ENCODE measurements at regions not wholly inside any gene's neighbourhood (a gene's known extent, or its start where the extent isn't known, plus 50 kb on each side); places are given as distances from the start of the nearest gene placed in this dataset.

GRCh38 chr3:13130464-13131193, 57.4 kb upstream of the IQSEC1 start:
- TF ChIP-seq, protein P1, sequence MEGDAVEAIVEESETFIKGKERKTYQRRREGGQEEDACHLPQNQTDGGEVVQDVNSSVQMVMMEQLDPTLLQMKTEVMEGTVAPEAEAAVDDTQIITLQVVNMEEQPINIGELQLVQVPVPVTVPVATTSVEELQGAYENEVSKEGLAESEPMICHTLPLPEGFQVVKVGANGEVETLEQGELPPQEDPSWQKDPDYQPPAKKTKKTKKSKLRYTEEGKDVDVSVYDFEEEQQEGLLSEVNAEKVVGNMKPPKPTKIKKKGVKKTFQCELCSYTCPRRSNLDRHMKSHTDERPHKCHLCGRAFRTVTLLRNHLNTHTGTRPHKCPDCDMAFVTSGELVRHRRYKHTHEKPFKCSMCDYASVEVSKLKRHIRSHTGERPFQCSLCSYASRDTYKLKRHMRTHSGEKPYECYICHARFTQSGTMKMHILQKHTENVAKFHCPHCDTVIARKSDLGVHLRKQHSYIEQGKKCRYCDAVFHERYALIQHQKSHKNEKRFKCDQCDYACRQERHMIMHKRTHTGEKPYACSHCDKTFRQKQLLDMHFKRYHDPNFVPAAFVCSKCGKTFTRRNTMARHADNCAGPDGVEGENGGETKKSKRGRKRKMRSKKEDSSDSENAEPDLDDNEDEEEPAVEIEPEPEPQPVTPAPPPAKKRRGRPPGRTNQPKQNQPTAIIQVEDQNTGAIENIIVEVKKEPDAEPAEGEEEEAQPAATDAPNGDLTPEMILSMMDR (IDR thresholded peaks at IDR 0.05; ENCODE audit: low read depth, low read length) = no peak
- TF ChIP-seq MYC (IDR thresholded peaks at IDR 0.05; ENCODE audit: low read depth, low read length) (no peak), POLR2A (IDR thresholded peaks at IDR 0.05; ENCODE audit: extremely low read depth, insufficient read length) (no peak)

Measured in NB4 (cell line).